ES-I3 (cell line): ENCODE measurements at regions not wholly inside any gene's neighbourhood (a gene's known extent, or its start where the extent isn't known, plus 50 kb on each side); places are given as distances from the start of the nearest gene placed in this dataset.

Experiments
- H3K36me3 ChIP-seq: 2 replicates; pipeline ENCODE4 v1.6.1; 2013; ENCODE audit warnings: mild to moderate bottlenecking, low read length, control low read depth, moderate library complexity; ENCODE audit not compliant: insufficient read depth
- H3K4me1 ChIP-seq: 2 replicates; pipeline ENCODE4 v1.6.1; 2013; ENCODE audit warnings: mild to moderate bottlenecking, control low read depth, low read length; ENCODE audit not compliant: insufficient read depth
- H3K9ac ChIP-seq: 2 replicates; pipeline ENCODE4 v1.6.1; 2013; ENCODE audit warnings: low read depth, mild to moderate bottlenecking, low read length, moderate library complexity
- H3K9me3 ChIP-seq: 2 replicates; pipeline ENCODE4 v1.6.1; 2013; ENCODE audit warnings: mild to moderate bottlenecking, low read length, moderate library complexity; ENCODE audit not compliant: control insufficient read depth, insufficient read depth

DNA sequence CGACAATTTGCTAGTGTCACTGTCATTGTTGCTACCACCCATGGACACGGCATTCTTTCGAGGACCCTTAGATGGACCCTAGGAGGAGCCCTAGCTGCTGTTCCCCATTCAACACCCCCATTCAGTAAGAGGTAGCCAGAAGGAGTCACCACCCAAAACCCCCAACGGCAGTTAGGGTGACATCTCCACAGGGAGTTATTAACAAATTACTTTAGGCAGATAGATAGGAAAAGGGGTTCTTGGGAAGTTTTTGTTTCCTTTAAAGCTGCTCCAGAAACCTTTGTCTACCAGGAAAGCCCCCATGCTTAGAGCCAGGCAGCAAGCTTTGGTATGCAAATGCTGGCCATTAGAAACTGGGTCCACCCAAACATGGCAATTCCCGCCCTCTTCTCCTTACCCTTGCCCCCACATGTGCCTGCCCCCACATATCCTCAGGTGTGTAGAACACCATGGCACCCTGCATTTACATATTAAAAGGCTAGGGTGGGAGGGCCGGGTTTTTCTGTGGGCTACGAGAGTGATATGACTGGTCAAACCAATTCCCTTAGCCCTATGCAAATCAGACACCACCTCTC is 190.9 kb downstream of the SLITRK6 start:
- H3K9me3 ChIP-seq: no peaks in the 10 kb centered on the region
- no peak overlapping the region for H3K9ac ChIP-seq
- no peaks in the 10 kb centered on the region for H3K36me3 ChIP-seq
- H3K4me1 ChIP-seq: peaks cover 14% of the 10 kb centered on the region; the same call in 1 of the 2 replicates

DNA sequence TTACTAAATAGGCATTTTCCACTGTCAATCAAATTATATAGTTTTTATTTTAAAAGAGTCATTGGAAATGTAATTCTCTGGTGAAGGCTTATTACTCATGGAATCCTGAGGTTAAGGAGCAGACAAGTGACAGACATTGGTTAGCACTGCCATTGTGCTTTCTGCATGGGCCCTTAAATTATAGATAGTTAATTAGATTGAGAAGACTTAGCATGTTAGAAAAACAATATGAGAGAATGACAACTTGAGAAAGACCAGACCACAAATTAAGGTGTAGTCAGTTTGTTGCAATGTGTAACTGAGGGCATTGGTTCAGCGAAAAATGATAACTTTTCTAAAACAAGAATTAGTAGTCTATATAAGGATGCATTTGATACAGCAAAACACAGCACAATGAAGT is 195.5 kb downstream of the SLITRK6 start:
- Histone ChIP-seq H3K9ac (no peak overlapping the region), H3K36me3 (no peaks in the 10 kb centered on the region), H3K9me3 (no peaks in the 10 kb centered on the region), H3K4me1 (peaks cover 7% of the 10 kb centered on the region; the same call in 1 of the 2 replicates)

DNA sequence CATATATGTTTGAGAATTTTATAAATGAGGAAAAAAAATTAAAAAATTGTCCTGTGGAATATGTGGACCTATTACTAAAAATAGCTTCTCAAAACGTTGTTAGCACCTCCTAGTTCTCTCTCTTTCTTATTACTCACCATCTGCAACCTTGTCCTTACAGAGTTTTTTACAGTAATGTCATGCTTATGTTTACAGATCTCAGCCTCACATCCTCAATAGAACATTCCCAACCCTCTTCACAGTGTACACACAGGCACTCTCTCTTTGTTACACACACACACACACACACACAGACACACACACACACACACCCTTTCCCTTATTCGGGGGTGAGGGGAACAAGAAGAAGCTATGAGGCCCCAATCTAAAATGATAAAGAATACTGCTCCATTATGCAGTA is 197.7 kb downstream of the SLITRK6 start:
- no peak overlapping the region for H3K9ac ChIP-seq
- H3K36me3 ChIP-seq: no peaks in the 10 kb centered on the region
- H3K4me1 ChIP-seq: no peaks in the 10 kb centered on the region
- no peaks in the 10 kb centered on the region for H3K9me3 ChIP-seq

DNA sequence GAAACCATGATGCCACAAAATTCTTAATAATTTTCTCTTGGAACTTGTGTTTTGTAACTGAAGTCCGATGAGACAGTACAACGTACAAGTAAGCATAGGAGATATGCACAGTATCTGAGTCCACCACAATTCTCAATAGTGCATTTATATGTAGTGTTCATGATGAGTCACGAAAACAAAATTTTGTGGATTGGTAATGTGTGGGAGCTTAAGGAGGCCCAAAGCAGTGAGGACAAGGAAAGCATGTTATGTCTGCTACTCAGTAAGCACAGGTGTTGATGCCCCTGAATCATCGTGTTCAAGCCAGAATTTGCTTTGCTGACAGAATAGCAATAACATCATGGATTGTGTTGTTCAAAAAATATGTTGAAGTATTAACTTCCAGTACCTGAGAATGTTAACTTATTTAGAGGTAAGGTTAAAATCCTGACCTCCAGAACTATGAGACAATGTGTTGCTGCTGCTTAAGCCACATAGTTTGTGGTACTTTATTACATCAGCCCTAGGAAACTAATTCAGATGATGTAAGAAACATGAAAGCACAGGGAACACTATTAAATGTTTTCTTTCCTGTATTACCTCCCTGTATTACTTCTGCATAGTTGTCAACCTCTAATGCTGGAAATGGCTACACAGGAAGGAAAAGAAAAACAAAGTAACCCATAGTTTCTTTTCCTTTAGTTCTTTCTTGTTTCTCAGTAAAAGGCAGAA is 201.3 kb downstream of the SLITRK6 start:
- no peaks in the 10 kb centered on the region for H3K36me3 ChIP-seq
- H3K9me3 ChIP-seq: peaks cover 3% of the 10 kb centered on the region; the same call in 1 of the 2 replicates
- no peaks in the 10 kb centered on the region for H3K4me1 ChIP-seq
- H3K9ac ChIP-seq: no peak overlapping the region

DNA sequence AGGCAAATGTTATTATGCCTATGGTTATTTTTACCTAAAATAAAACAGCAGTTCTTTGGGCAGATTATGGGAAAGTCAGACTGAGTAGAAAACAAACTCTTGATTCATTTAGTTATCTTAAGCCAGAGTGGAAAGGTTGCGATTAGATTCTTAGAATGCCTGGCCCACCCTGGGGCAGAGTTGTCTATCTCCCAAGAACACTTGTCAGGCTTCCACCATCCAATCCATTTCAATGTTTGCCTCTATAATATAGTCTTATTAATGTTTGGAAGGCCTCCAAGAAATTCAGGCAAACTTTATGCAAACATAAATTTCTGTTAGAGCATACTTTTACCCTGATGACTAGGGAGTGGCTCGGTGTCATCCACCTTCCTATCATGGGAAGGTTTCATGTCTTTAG is 207.0 kb downstream of the SLITRK6 start:
- Histone ChIP-seq H3K9me3 (peaks cover 3% of the 10 kb centered on the region; the same call in 1 of the 2 replicates), H3K36me3 (no peaks in the 10 kb centered on the region), H3K4me1 (peaks cover 8% of the 10 kb centered on the region; the same call in 1 of the 2 replicates), H3K9ac (no peak overlapping the region)

DNA sequence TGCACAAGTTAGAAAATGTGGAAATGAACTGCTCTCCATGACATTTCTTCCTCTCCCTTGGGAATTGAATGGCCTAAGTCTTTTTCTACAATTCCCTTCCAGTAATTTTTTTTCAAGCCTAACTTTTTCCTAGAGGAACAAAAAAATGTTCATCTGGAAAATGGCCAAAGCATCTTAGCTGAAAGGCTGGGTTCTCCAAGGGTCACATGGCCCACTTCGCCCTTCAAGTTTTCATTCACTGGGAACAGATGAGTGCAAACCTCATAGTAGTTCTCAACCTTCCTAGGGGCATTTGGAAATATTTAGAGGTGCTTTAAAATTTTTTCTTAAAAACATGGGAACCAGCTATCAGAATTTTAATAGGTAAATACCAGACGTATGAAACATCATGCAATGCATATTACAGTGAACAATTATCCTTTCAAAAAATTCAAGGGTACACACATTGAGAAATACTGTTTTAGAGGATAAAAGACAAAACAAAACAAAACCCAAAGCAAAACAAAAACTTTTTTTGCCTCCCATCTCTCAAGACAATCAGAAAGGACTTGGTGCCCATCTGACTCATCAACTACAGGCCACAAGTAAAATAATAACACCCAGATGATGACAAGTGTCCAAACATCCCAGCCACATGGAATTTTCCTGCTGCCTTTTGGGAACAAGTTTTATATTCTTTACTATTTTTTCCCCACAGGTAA is 208.8 kb downstream of the SLITRK6 start:
- no peak overlapping the region for H3K9ac ChIP-seq
- H3K36me3 ChIP-seq: no peaks in the 10 kb centered on the region

DNA sequence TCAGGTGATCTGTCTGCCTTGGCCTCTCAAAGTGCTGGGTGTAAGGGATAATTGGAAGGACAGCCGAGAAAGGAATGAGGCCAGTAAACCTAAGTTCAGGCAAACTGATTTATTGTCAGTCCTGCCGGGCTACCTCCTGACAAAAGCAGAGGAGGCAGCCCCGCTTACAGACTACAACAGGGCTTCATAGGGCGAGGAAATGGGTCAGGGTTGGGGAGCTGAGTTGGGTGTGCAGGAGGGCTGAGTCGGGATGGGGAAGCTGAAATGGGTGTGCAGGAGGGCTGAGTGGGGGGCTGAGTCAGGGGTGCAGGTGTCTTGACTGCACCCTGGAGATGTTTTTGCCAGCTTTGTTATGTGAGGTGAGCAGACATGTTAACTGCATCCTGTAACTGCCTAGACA is 210.2 kb downstream of the SLITRK6 start:
- H3K9me3 ChIP-seq: no peaks in the 10 kb centered on the region
- no peaks in the 10 kb centered on the region for H3K36me3 ChIP-seq
- H3K4me1 ChIP-seq: peaks cover 8% of the 10 kb centered on the region; the same call in 1 of the 2 replicates
- no peak overlapping the region for H3K9ac ChIP-seq

More for the DNA sequence above, 208.8 kb downstream of the SLITRK6 start:
- peaks cover 8% of the 10 kb centered on the region; the same call in 1 of the 2 replicates for H3K4me1 ChIP-seq
- peaks cover 3% of the 10 kb centered on the region; the same call in 1 of the 2 replicates for H3K9me3 ChIP-seq

DNA sequence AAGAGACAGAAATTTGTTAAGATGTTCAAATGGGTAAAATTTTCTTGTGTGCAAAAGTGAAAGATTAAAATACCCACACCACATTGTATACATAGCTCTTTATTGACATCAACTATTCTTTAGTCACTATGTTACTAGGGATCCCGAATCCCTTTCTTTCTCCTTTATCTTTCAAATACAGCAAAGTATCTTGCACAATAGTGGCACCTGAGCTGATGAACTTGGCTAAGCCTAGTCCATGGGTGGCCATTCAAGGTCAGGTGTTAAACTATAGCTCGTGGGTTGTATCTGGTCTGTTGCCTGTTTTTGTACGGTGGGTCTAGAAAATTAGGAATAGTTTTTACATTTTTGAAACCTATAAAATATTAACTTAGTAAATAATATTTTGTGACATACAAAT is 210.9 kb downstream of the SLITRK6 start:
- no peaks in the 10 kb centered on the region for H3K36me3 ChIP-seq
- no peak overlapping the region for H3K9ac ChIP-seq
- H3K9me3 ChIP-seq: no peaks in the 10 kb centered on the region
- H3K4me1 ChIP-seq: peaks cover 8% of the 10 kb centered on the region; the same call in 1 of the 2 replicates

DNA sequence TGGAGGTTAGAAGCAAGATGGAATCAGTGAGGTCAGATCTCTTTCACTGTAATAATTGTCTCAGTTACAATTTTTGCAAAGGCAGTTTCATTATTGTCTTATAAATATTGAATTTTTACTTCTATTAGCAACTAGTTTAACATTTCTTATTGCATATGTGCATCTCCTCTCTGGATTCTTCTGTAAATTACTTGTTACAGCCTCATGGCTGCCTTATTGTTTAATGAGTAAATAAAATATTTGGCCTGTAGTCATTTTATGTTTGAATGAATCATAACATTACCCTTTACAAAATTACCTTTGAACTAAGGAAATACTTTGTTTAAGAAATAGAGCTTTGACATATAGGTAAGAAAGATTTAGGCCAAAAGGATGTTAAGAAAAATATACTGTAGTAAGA is 212.4 kb downstream of the SLITRK6 start:
- Histone ChIP-seq H3K9ac (no peak overlapping the region), H3K9me3 (no peaks in the 10 kb centered on the region), H3K36me3 (no peaks in the 10 kb centered on the region), H3K4me1 (peaks cover 8% of the 10 kb centered on the region; the same call in 1 of the 2 replicates)

DNA sequence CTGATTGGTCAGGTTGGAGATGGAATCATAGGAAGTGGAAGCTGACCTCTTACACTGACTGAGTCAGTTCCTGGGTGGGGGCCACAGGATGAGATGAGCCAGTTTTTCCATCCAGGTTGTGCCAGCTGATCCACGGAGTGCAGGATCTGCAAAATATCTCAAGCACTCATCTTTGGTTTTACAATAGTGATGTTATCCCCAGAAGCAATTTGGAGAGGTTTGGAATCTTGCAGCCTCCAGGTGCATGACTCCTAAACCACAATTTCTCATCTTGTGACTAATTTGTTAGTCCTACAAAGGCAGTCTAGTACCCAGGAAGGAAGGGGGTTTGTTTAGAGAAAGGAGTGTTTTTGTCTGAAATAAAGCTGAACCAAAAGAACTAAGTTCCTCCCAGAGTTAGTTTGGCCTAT is 212.8 kb downstream of the SLITRK6 start:
- H3K36me3 ChIP-seq: no peaks in the 10 kb centered on the region
- H3K9me3 ChIP-seq: no peaks in the 10 kb centered on the region
- peaks cover 10% of the 10 kb centered on the region; the same call in 1 of the 2 replicates for H3K4me1 ChIP-seq
- H3K9ac ChIP-seq: no peak overlapping the region

DNA sequence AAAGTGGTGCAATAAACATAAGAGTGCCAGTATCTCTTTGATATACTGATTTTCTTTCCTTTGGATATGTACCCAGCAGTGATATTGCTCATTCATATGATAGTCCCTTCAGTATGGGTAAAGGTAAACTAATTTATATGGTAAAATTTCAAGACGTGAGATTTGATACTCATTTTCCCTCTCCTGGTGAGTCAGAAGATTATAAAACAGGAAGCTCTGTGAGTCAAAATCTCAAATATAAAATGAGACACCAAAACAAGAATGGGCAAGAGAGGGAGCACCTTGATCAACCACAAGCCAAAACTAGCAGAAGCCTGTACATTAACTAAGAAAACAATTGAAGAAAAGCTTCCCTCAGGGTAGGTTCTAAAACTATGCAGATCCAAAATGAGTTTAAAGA is 216.3 kb downstream of the SLITRK6 start:
- Histone ChIP-seq H3K4me1 (peaks cover 8% of the 10 kb centered on the region; the same call in 1 of the 2 replicates), H3K9ac (no peak overlapping the region)

DNA sequence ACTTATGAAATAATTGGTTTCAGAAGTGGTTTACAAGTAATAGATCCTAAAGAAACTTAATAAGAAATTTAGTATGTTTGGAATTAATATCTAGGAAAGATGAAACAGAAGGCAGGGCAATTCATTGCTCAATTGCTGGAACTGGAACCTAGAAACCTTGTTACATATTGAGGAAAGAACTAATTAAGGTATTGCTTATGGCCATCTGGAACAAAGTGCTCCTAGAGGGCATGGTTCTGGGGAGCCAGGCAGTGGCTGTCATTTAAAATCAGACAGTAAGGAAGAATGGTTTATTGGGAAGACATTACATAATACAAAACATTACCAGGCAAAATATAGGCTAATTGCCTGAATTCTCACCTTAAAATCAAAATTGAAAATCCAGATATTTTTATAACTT is 224.1 kb downstream of the SLITRK6 start:
- H3K9me3 ChIP-seq: no peaks in the 10 kb centered on the region

More for the DNA sequence above, 216.3 kb downstream of the SLITRK6 start:
- Histone ChIP-seq H3K9me3 (no peaks in the 10 kb centered on the region), H3K36me3 (no peaks in the 10 kb centered on the region)

DNA sequence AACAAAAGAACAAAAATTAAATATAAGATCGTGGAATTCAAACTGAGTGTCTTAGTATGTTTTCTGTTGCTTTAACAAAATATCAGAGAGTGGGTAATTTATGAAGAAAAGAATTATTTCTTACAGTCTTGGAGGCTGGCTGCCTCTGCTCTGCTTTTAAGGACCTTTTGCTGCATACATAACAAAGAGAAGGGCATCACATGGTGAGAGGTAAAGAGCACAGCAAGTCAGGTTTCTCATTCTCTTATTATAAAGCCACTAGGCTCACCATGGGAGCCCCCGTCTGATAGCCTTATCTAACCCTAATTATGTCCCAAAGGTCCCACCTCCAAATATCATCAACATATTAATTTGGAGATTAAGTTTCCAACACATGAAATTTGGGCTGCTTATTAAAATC is 231.3 kb downstream of the SLITRK6 start:
- Histone ChIP-seq H3K9ac (no peak overlapping the region), H3K9me3 (no peaks in the 10 kb centered on the region), H3K36me3 (no peaks in the 10 kb centered on the region), H3K4me1 (peaks cover 21% of the 10 kb centered on the region)

More for the DNA sequence above, 224.1 kb downstream of the SLITRK6 start:
- Histone ChIP-seq H3K9ac (no peak overlapping the region), H3K36me3 (no peaks in the 10 kb centered on the region), H3K4me1 (peaks cover 5% of the 10 kb centered on the region; the same call in 1 of the 2 replicates)

DNA sequence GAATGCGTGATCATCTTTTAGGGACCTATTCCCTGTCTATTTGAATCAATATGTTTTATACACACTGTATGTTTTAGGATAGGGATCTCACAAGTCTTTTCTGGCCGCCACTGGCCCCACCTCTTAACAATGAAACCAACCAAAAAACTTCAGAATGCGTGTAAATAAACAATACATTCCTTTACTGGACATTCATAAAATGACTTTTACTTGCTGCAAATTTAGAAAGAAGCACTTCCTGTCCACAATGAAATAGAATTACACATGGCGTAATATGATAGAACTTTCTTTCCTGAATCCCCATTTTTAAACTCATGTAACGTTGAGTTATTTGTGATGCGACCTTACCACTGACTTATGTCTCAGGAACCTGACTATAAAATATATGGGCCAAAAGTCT is 233.6 kb downstream of the SLITRK6 start:
- Histone ChIP-seq H3K36me3 (no peaks in the 10 kb centered on the region), H3K9ac (no peak overlapping the region), H3K4me1 (peaks cover 21% of the 10 kb centered on the region), H3K9me3 (no peaks in the 10 kb centered on the region)
